Tibial nerve (tissue), 4 donors: ENCODE measurements at regions not wholly inside any gene's neighbourhood (a gene's known extent, or its start where the extent isn't known, plus 50 kb on each side); places are given as distances from the start of the nearest gene placed in this dataset.

Source experiments
- CTCF ChIP-seq, 5 experiments: fragments of 200-600 bp in 3 of 5; fragments of 450-650 bp in 2 of 5; sonication (generic) in 3 of 5; IDR thresholded peaks; one replicate each; pipeline ENCODE4 v1.5.1; 2016 to 2019; ENCODE audit warnings: antibody characterized with exemption in 5 of 5, mild to moderate bottlenecking in 3 of 5, moderate library complexity in 2 of 5
- EP300 ChIP-seq, 2 donors: sonication (generic); formaldehyde crosslinking; IDR thresholded peaks; one replicate each; pipeline ENCODE4 v1.6.1; 2017; ENCODE audit warnings: antibody characterized with exemption in 2 of 2, mild to moderate bottlenecking in 1 of 2
- POLR2A ChIP-seq, 2 donors: fragments of 450-650 bp; IDR thresholded peaks; one replicate each; pipeline ENCODE4 v1.6.1; 2017; ENCODE audit warnings: antibody characterized with exemption in 2 of 2, mild to moderate bottlenecking in 2 of 2, moderate library complexity in 2 of 2

GRCh38 chr16:26317885-26318284, 626.1 kb downstream of the HS3ST4 start:
- TF ChIP-seq CTCF (IDR thresholded peaks at IDR 0.05) (no peak), POLR2A (IDR thresholded peaks at IDR 0.05) (no peak), EP300 (IDR thresholded peaks at IDR 0.05) (no peak)
